ELF-1 (cell line): ENCODE measurements at regions not wholly inside any gene's neighbourhood (a gene's known extent, or its start where the extent isn't known, plus 50 kb on each side); places are given as distances from the start of the nearest gene placed in this dataset.

Experiments
- DNase-seq: peaks from one replicate; pipeline ENCODE4 v3.0.0-alpha.2; 2016; ENCODE audit warnings: low read depth, low spot score

DNA sequence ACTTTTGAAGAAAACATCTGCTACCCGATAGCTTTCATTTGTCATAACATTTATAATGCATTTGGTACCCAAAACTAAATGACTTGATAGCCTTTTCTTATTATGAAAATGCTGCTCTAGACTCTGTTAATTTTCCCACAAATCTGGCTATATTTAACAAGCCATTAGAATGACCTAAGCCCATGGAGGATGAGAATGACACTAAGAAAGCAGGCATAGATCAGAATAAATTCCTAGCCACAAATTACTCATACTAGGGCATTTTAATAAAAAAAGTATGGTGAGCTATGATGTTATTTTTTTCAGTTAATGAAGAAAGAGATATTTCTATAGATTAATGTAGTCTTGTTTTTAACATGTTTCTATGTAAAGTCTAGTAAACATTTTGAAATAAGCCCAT is 1728.3 kb downstream of the SUCLG1 start:
- DNase-seq: no peak

GRCh38 chr2:82728090-82728489 is 1731.0 kb downstream of the SUCLG1 start:
- no peak for DNase-seq

DNA sequence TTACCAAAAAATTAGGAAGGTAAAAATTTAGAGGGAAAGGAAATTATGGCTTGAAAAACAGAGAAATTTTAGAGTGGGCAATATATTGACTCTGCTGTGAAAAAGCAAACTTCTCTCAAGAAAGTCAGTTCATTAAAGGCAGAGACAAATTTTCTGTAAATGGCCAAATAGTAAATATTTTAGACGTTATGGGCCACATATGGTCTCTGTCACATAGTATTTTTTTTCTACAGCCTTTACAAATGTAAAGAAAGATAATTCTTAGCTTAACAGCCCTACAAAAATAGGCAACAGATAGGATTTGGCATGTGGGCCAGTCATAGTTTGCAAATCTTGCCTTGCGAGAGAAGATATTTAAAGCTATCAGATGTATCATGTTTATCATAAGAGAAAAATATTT is 1750.4 kb downstream of the SUCLG1 start:
- DNase-seq: no peak

DNA sequence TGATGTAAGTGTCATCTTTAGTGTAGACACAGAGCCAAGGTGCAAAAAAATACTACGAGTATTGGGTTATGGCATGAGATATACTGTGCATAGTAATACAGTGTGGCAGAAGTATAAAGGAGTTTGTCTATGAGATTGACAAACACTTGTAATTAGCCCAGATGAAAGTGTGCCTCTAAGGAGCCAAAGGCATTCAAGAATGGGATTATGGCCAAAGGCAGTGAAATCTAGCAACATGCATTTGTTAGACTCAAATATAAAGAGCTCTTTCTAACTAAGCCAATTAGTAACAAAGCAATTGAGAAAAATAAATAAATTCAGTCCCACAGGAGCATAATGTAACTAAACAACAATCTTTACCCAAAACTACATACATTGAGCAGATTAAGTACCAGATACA is 1761.8 kb downstream of the SUCLG1 start:
- DNase-seq: no peak

- no peak for DNase-seq
Measured at GRCh38 chr2:82694431-82694830, 1764.6 kb downstream of the SUCLG1 start.

DNA sequence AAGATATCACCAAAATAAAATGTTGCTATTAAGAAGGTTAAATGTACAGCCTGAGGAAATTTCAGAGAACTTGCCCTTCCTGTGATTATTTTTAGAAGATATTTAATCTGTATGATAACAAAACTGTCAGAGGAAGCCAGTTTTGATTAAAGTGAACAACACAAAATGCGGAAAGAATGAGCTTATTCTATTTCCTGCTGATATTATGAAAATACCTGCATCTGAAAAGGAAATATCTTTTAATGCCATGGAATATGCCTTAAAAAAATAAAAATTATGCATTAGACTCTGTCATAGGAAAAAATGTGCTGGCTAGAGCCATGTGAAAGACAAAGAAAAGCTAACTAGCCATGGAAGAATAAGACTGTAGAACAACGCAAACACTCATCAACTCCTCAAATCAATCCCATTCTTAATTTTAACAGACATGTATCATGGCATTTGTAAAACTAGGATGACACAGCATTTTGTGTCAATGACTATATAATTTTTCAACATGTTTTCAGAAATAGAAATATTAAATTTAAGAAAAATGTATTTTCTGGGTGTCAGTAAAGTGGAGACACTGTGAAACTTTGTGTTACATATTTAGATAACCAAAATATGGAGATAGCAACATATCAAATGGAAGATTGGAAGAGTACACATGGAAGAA is 1768.2 kb downstream of the SUCLG1 start:
- no peak for DNase-seq

- no peak for DNase-seq
Measured at GRCh38 chr2:82675186-82675585, 1783.9 kb downstream of the SUCLG1 start.

DNA sequence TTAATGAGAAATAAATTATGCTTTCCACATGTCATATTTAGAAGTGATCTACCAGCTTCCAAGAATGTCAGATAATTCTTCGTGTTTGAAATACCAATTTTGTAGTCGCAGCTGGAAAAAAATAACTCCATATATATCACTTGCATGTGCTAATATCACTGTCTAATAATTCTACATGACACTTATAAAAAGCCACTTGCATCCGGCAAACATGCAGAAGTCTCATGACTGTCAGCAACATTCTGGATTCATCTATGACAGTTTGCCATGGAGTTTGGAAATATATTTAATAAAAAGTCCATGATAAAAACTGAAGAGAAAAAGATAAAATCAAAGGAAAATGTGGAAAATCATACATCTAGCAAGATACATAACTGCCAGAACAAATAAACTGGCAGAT is 1784.4 kb downstream of the SUCLG1 start:
- DNase-seq: no peak

- no peak for DNase-seq
Measured at GRCh38 chr2:82667491-82667890, 1791.6 kb downstream of the SUCLG1 start.

GRCh38 chr2:82665691-82666090 is 1793.4 kb downstream of the SUCLG1 start:
- no peak for DNase-seq

DNA sequence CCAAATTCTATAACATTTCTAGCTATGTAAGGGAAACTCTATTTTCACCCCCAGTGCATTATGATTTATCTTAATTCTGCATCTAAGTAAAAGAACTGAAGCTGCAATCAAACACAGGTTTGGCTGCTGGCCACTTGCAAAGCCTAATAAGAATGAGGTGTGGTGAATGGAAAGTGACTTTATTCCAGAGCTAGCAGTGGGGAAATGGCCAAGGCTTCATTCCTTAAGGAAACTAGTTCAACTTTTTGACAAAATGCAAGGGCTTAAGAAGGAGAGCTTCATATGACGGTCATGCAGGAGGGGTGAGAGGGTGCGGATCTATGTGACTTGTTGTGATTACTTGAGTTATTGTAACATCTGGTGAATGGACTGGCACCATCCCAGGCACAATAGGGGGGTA is 1802.0 kb downstream of the SUCLG1 start:
- no peak for DNase-seq

- DNase-seq: no peak
Measured at GRCh38 chr2:82656420-82656819, 1802.7 kb downstream of the SUCLG1 start.

- DNase-seq: no peak
Measured at GRCh38 chr2:82652117-82652516, 1807.0 kb downstream of the SUCLG1 start.

DNA sequence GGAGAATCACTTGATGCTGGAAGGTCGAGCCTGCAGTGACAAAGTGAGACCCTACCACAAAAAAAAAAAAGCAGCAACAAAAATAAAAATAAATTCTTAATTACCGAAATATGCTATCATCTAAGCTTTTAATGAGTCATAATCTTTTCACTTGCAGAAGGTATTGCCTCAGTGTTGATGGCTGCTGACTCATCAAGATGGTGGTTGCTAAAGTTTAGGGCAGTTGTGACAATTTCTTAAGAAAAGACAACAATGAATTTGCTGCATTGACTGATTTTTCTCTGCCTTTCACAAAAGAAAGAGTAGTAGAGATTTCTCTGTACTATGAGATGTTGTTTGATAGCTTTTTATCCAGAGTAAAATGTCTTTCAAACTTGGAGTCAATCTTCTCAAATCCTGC is 1809.0 kb downstream of the SUCLG1 start:
- no peak for DNase-seq

DNA sequence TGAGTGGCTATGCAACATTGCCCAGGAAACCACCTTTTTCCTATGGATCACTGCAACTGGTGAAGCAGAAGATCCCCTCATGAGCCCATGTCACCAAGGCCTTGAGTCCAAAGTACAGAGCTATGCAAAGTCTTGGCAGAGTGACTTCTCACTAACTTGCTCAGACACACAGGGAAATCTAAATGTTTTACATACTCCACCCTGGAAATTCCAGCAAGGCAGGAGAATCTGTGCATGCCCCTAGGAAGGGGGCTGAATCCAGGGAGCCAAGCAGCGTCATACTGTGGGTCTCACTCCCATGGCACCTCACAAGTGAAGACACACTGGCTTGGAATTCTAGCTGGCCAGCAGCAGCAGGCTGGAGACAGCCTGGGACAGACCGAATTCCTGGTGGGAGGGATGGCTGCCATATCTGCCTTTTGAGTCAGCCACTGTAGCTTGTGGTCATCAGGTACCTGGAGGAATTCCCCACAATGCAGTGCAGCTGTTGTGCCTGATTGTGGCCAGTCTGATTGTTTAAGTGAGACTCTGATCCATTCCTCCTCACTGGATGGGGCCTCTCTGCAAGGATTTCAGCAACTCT is 1817.4 kb downstream of the SUCLG1 start:
- no peak for DNase-seq

DNA sequence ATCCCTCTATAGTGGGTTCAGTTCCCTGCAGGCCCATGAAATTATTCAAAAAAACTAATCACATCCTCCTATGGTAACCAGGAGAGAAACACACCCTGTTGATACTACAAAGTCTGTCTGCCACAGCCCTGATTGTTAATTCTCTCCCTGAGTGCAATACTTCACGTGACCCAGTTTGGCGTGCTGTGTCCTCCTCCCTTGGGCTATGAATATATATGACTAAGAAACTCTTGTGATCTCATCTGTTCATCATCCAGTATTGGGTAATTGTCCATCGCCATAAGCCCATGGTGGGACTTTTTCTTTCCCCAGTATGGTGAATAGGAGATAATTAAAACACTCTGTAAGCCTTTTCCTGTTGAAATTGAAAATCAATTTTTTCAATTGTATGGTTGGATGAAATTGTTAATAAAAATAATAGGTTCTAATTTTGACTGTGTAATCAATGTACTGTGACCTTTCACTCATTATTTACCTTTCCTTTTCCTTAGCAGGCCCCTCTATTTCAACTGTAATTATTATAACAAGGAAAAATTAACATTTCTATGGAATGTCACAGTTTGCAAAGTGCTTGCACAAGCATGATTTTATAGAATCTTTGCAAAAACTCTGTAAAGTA is 1822.6 kb downstream of the SUCLG1 start:
- no peak for DNase-seq

DNA sequence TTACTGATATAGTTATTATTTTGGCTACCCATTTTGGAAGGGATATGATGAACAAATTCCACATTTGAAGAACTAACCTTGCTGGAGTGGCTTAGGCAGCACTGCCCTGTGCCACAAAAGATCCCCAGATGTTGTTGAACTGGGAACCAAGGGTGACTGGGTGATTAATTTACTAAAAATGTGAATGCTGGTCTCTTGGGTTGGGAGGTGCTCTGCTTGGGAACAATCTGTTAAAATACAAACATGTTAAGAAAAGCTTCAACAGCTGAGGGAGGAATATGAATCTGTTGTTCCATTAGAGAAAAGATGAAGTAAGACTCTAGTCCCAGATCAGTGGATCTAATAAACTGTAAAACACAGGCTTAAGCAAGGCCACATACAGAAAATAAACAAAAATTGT is 1860.1 kb downstream of the SUCLG1 start:
- DNase-seq: no peak

DNA sequence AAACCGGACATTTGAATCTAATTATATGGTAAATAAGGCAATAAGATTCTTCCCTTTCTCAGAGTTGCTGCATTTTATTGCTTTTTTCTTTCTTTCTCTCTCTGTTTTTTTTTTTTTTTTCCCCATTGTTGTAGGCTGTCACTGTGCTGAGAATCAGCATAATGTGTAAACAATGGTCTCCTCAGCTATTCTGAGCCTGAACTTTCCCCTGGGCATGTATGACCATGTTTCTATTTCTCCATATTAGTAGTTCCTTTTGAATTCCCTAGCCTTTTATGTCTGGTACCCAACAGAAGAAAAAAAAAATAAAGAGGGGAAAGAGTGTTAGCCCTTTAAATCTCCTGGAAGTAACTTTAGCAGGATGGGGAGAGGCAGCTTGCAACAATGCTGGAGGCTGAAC is 1862.5 kb downstream of the SUCLG1 start:
- no peak for DNase-seq

- no peak for DNase-seq
Measured at GRCh38 chr2:82591718-82592117, 1867.4 kb downstream of the SUCLG1 start.

- no peak for DNase-seq
Measured at GRCh38 chr2:82576656-82577055, 1882.4 kb downstream of the SUCLG1 start.

GRCh38 chr2:82539280-82539621 is 1919.8 kb downstream of the SUCLG1 start:
- DNase-seq: no peak

GRCh38 chr2:82538590-82539279 is 1920.3 kb downstream of the SUCLG1 start:
- no peak for DNase-seq

DNA sequence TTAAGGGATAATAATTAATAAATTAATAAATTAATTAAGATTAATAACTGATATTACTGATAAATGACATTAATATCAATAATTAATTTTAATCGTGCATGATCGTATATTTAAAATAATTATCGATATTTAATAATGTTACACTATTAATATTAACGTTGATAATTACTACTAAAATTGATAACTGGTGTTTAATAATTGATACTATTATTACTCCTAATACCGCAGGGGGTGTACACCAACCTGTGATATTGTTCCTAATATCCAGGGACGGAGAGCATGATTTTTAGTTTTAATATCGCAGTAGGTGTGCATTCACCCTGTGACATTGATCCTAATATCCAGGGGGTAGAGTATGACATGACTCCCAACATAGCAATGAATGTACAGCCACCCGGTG is 1930.8 kb downstream of the SUCLG1 start:
- no peak for DNase-seq
